Stomach (tissue), 8 donors: ENCODE measurements at regions not wholly inside any gene's neighbourhood (a gene's known extent, or its start where the extent isn't known, plus 50 kb on each side); places are given as distances from the start of the nearest gene placed in this dataset.

ENCODE experiments used
- DNase-seq, 2 donors: peaks; one replicate each; pipeline versions ENCODE4 v3.0.0 to v3.0.0-alpha.2; 2013 to 2019
- H3K27ac ChIP-seq, 5 donors: fragments of 200-600 bp in 4 of 5; sonication (generic) in 4 of 5; one replicate each; pipeline ENCODE4 v1.5.1; 2013 to 2019; ENCODE audit warnings: mild to moderate bottlenecking in 1 of 5, moderate library complexity in 1 of 5
- H3K27me3 ChIP-seq, 3 donors: fragments of 200-600 bp; sonication (generic); one replicate each; pipeline ENCODE4 v1.5.1; 2017 to 2019; ENCODE audit warnings: mixed run types in 1 of 3
- H3K36me3 ChIP-seq, 4 donors: fragments of 200-600 bp; sonication (generic); 1 replicate in 3 of 4; 2 replicates in 1 of 4; pipeline ENCODE4 v1.5.1; 2016 to 2019
- H3K4me1 ChIP-seq, 4 donors: fragments of 200-600 bp; sonication (generic); one replicate each; pipeline ENCODE4 v1.5.1; 2016 to 2019
- H3K4me3 ChIP-seq, 4 donors: fragments of 200-600 bp; sonication (generic) in 3 of 4; one replicate each; pipeline ENCODE4 v1.5.1; 2016 to 2019; ENCODE audit warnings: mild to moderate bottlenecking in 1 of 4
- H3K9me3 ChIP-seq, 4 donors: fragments of 200-600 bp; sonication (generic); one replicate each; pipeline ENCODE4 v1.5.1; 2016 to 2019
- CTCF ChIP-seq, 7 experiments: fragments of 450-650 bp in 4 of 7; fragments of 200-600 bp in 3 of 7; sonication (generic) in 3 of 7; IDR thresholded peaks; one replicate each; pipeline ENCODE4 v1.5.1; 2016 to 2019; ENCODE audit warnings: antibody characterized with exemption in 7 of 7, control low read depth in 2 of 7, mild to moderate bottlenecking in 1 of 7
- EP300 ChIP-seq: sonication (generic); formaldehyde crosslinking; IDR thresholded peaks from one replicate; pipeline ENCODE4 v1.6.1; 2017; ENCODE audit warnings: antibody characterized with exemption
- POLR2A ChIP-seq, 4 donors: fragments of 450-650 bp; IDR thresholded peaks; one replicate each; pipeline ENCODE4 v1.6.1; 2016; ENCODE audit warnings: antibody characterized with exemption in 4 of 4, control low read depth in 2 of 4, mild to moderate bottlenecking in 1 of 4, moderate library complexity in 1 of 4
- POLR2AphosphoS5 ChIP-seq, 3 donors: sonication (generic); formaldehyde crosslinking; IDR thresholded peaks; one replicate each; pipeline ENCODE4 v1.6.1; 2016; ENCODE audit warnings: antibody characterized with exemption in 3 of 3
- WGBS, 5 donors: extraction: QIAGEN DNeasy Blood & Tissue Kit in 3 of 5; methylation state at CpG; one replicate each; pipeline versions ENCODE4 v1.1.5 to v1.1.7; 2013 to 2018; 5-methylcytosine and 5-hydroxymethylcytosine counted together
- intact Hi-C: fragments of 100-400 bp; cut with DNase I; formaldehyde crosslinking; loops from one replicate; pipeline ENCODE4 v1.15.1; 2023; ENCODE audit warnings: low total_unique reads
- donor health status: healthy with polysubstance abuse.
- donor health status: Bipolar disorder and iron deficiency.
- donor health status: healthy.

- intact Hi-C loops = no loop called here
- Histone ChIP-seq H3K4me3 (no peak overlapping the region), H3K9me3 (no peaks in the 10 kb centered on the region), H3K27me3 (no peaks in the 10 kb centered on the region), H3K4me1 (no peaks in the 10 kb centered on the region), H3K36me3 (no peaks in the 10 kb centered on the region), H3K27ac (no peak overlapping the region)
- no peak for TF ChIP-seq POLR2AphosphoS5 (IDR thresholded peaks at IDR 0.05)
- no peak for TF ChIP-seq CTCF (IDR thresholded peaks at IDR 0.05)
- no peak for TF ChIP-seq POLR2A (IDR thresholded peaks at IDR 0.05)
- WGBS, 5 donors = 90 to 94% (median 91%) methylated on average over 4 of the region's 4 CpGs
- no peak for DNase-seq
Measured at GRCh38 chr21:16596369-16596768, 866.6 kb downstream of the USP25 start.

- Histone ChIP-seq H3K27me3 (no peaks in the 10 kb centered on the region), H3K4me3 (no peak overlapping the region), H3K27ac (no peak overlapping the region), H3K9me3 (no peaks in the 10 kb centered on the region), H3K4me1 (no peaks in the 10 kb centered on the region), H3K36me3 (no peaks in the 10 kb centered on the region)
- TF ChIP-seq CTCF (IDR thresholded peaks at IDR 0.05) = no peak
- DNase-seq = no peak
- WGBS, 5 donors = 68 to 78% (median 75%) methylated on average over 7 of the region's 7 CpGs
- intact Hi-C loops = no loop called here
Measured at GRCh38 chr21:16597753-16598152, 868.0 kb downstream of the USP25 start.

- Histone ChIP-seq H3K4me3 (no peak overlapping the region), H3K27me3 (no peaks in the 10 kb centered on the region), H3K4me1 (no peaks in the 10 kb centered on the region), H3K9me3 (no peaks in the 10 kb centered on the region), H3K36me3 (no peaks in the 10 kb centered on the region), H3K27ac (no peak overlapping the region)
- intact Hi-C loops = no loop called here
- no peak for TF ChIP-seq POLR2A (IDR thresholded peaks at IDR 0.05)
- TF ChIP-seq CTCF (IDR thresholded peaks at IDR 0.05) = no peak
- TF ChIP-seq EP300 = no peak
- no peak for TF ChIP-seq POLR2AphosphoS5 (IDR thresholded peaks at IDR 0.05)
- WGBS, 5 donors = 43 to 57% (median 50%) methylated on average over 5 of the region's 5 CpGs
- peak in 1 of 2 donors; percentile 74 for DNase-seq
Measured at GRCh38 chr21:16605597-16605996, 875.8 kb downstream of the USP25 start.

GRCh38 chr21:16606271-16606670 lies 876.5 kb downstream of the USP25 start:
- H3K27me3 ChIP-seq = no peaks in the 10 kb centered on the region
- 85 to 95% (median 92%) methylated on average over 1 of the region's 1 CpG for WGBS, 5 donors
- no peak for DNase-seq
- no peak overlapping the region for H3K27ac ChIP-seq
- H3K4me1 ChIP-seq = no peaks in the 10 kb centered on the region
- H3K4me3 ChIP-seq = no peak overlapping the region
- H3K36me3 ChIP-seq = no peaks in the 10 kb centered on the region
- intact Hi-C loops = no loop called here
- no peaks in the 10 kb centered on the region for H3K9me3 ChIP-seq
- no peak for TF ChIP-seq CTCF (IDR thresholded peaks at IDR 0.05)
- TF ChIP-seq POLR2A (IDR thresholded peaks at IDR 0.05) = no peak
